ENCODE measurements at regions not wholly inside any gene's neighbourhood (a gene's known extent, or its start where the extent isn't known, plus 50 kb on each side); places are given as distances from the start of the nearest gene placed in this dataset.

DNA sequence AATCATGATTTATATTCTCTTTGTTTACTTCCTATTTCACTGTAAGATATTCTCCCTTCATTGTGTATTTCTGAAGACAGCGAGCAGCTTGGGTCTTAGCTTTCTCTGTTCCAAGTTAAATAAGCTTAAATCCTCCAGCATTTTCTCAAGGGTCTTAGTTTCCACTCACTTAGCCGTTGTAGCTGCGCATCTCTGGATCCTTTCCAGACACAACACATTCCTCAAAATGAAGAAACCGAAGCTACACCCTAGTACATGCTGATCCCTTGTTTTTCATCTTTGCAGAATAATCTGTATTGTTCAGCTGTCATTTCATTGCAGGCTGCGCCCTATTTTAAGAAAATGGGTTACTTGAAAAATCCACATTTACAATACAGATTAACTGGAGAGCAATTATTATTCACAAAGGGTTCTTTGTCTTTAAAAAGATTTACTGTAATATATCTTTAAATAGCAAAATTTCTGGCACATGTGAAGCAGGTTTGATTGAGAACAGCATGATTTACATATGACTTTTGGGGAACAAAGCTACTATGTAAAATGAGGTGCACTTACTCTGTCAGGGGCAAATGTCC lies 375.8 kb downstream of the QKI start:
- Mint-ChIP-seq H3K4me3 (no peak overlapping the region), H3K27ac (no peak overlapping the region), H3K9me3 (no peaks in the 10 kb centered on the region), H3K4me1 (ENCODE audit: low read depth) (no peaks in the 10 kb centered on the region), H3K36me3 (ENCODE audit: low read depth) (no peaks in the 10 kb centered on the region), H3K27me3 (peaks cover 30% of the 10 kb centered on the region)
- Histone ChIP-seq H3K4me3 (ENCODE audit: low read length) (no peak overlapping the region), H3K4me1 (ENCODE audit: insufficient read depth, low read length) (no peaks in the 10 kb centered on the region), H3K27ac (ENCODE audit: low read depth in 1 of 2, low read length in 2 of 2) (no peak overlapping the region), H3K36me3 (ENCODE audit: insufficient read depth, low read length) (no peaks in the 10 kb centered on the region), H3K27me3 (ENCODE audit: control insufficient read depth in 1 of 2, insufficient read depth in 2 of 2, low read length in 2 of 2) (peaks cover 0 to 5% of the 10 kb centered on the region in 2 experiments), H3K9me3 (ENCODE audit: control insufficient read depth in 1 of 2, insufficient read depth in 1 of 2, low read length in 2 of 2) (no peaks in the 10 kb centered on the region)
- TF ChIP-seq CTCF (IDR thresholded peaks at IDR 0.05), result no peak
- intact Hi-C loops (cut with DNase I, micrococcal nuclease), result no loop called here
- ChIA-PET CTCF (no interaction called here), POLR2A (no interaction called here)
- ATAC-seq (ENCODE audit: poor library complexity) (no peak), DNase-seq (no peak)

DNA sequence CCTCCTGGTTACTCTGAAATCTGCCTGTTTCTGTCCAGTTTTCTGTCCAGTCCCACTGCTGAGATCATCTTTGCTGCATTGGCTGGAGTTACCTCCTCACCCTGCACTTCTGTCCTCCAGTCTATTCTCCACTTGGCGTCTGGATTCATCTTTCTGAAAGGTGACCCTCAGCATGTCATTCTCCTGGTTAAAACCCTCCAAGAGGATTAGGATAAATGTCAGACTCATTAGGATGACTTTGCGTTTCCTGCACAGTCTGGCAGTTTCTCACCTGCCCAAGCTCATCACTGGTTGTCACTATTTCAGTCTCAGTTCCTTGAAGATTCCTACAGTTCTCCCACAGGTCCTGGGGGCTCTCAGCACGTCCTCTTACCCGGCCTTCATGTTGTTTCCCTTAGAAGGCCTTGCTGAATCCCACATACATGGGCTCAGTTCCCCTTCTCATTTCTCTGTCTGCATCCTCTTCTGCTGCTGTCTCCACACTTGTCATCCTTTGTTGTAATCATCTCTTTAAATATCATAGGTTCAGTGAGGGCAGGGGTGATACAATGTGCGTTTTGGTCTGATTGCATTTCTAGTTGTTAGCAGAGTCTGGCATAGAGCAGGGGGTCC lies 374.8 kb downstream of the QKI start:
- no peak for ATAC-seq (ENCODE audit: poor library complexity)
- H3K4me3 ChIP-seq (ENCODE audit: low read length), result no peak overlapping the region
- no peaks in the 10 kb centered on the region for H3K9me3 ChIP-seq (ENCODE audit: control insufficient read depth in 1 of 2, insufficient read depth in 1 of 2, low read length in 2 of 2)
- POLR2A ChIA-PET, result no interaction called here
- H3K27me3 ChIP-seq (ENCODE audit: control insufficient read depth in 1 of 2, insufficient read depth in 2 of 2, low read length in 2 of 2), result peaks cover 0 to 5% of the 10 kb centered on the region in 2 experiments
- no peak overlapping the region for H3K27ac Mint-ChIP-seq
- no peak overlapping the region for H3K27ac ChIP-seq (ENCODE audit: low read depth in 1 of 2, low read length in 2 of 2)
- H3K4me3 Mint-ChIP-seq, result no peak overlapping the region
- intact Hi-C loops (cut with DNase I, micrococcal nuclease), result no loop called here
- H3K36me3 Mint-ChIP-seq (ENCODE audit: low read depth), result no peaks in the 10 kb centered on the region
- no peak for TF ChIP-seq CTCF (IDR thresholded peaks at IDR 0.05)
- no peaks in the 10 kb centered on the region for H3K4me1 Mint-ChIP-seq (ENCODE audit: low read depth)
- H3K9me3 Mint-ChIP-seq, result no peaks in the 10 kb centered on the region
- no peak for DNase-seq
- H3K4me1 ChIP-seq (ENCODE audit: insufficient read depth, low read length), result no peaks in the 10 kb centered on the region
- H3K27me3 Mint-ChIP-seq, result peaks cover 23% of the 10 kb centered on the region
- CTCF ChIA-PET, result no interaction called here
- H3K36me3 ChIP-seq (ENCODE audit: insufficient read depth, low read length), result no peaks in the 10 kb centered on the region

- H3K9me3 ChIP-seq (ENCODE audit: control insufficient read depth in 1 of 2, insufficient read depth in 1 of 2, low read length in 2 of 2), result no peaks in the 10 kb centered on the region
- no peaks in the 10 kb centered on the region for H3K9me3 Mint-ChIP-seq
- TF ChIP-seq CTCF (IDR thresholded peaks at IDR 0.05), result no peak
- no peaks in the 10 kb centered on the region for H3K4me1 Mint-ChIP-seq (ENCODE audit: low read depth)
- intact Hi-C loops (cut with DNase I, micrococcal nuclease), result no loop called here
- peaks cover 8% of the 10 kb centered on the region for H3K27me3 Mint-ChIP-seq
- no peaks in the 10 kb centered on the region for H3K27me3 ChIP-seq (ENCODE audit: control insufficient read depth in 1 of 2, insufficient read depth in 2 of 2, low read length in 2 of 2)
- no peak for DNase-seq
- H3K36me3 ChIP-seq (ENCODE audit: insufficient read depth, low read length), result no peaks in the 10 kb centered on the region
- no peaks in the 10 kb centered on the region for H3K4me1 ChIP-seq (ENCODE audit: insufficient read depth, low read length)
- CTCF ChIA-PET, result no interaction called here
- H3K27ac Mint-ChIP-seq, result no peak overlapping the region
- H3K4me3 ChIP-seq (ENCODE audit: low read length), result no peak overlapping the region
- no peak for ATAC-seq (ENCODE audit: poor library complexity)
- H3K4me3 Mint-ChIP-seq, result no peak overlapping the region
- no peaks in the 10 kb centered on the region for H3K36me3 Mint-ChIP-seq (ENCODE audit: low read depth)
- H3K27ac ChIP-seq (ENCODE audit: low read depth in 1 of 2, low read length in 2 of 2), result no peak overlapping the region
- POLR2A ChIA-PET, result no interaction called here
Observed at GRCh38 chr6:163786995-163787671, 372.6 kb downstream of the QKI start.

Data from CD4-positive, alpha-beta T cell (primary cell).